ENCODE measurements at regions not wholly inside any gene's neighbourhood (a gene's known extent, or its start where the extent isn't known, plus 50 kb on each side); places are given as distances from the start of the nearest gene placed in this dataset.
"Not testable (repeated sequence)": the region's sequence is repeated elsewhere in the genome, so short reads cannot be mapped to it uniquely, and the experiment has no call there.

GRCh38 chr10:78604721-78605120 lies 464.0 kb upstream of the ZMIZ1 start:
- no peak for DNase-seq

GRCh38 chr10:78605800-78606350 lies 462.9 kb upstream of the ZMIZ1 start:
- DNase-seq = no peak

- not testable (repeated sequence) for DNase-seq
Observed at GRCh38 chr10:78606766-78607165, 462.0 kb upstream of the ZMIZ1 start.

- DNase-seq = no peak
Observed at GRCh38 chr10:78609976-78610375, 458.8 kb upstream of the ZMIZ1 start.

- DNase-seq = no peak
Observed at GRCh38 chr10:78613132-78613531, 455.6 kb upstream of the ZMIZ1 start.

- DNase-seq = no peak
Observed at GRCh38 chr10:78614267-78614666, 454.5 kb upstream of the ZMIZ1 start.

- no peak for DNase-seq
Observed at GRCh38 chr10:78614744-78615143, 454.0 kb upstream of the ZMIZ1 start.

- DNase-seq = no peak
Observed at GRCh38 chr10:78616125-78616695, 452.6 kb upstream of the ZMIZ1 start.

- no peak for DNase-seq
Observed at GRCh38 chr10:78617115-78617514, 451.7 kb upstream of the ZMIZ1 start.

GRCh38 chr10:78617631-78618030 lies 451.1 kb upstream of the ZMIZ1 start:
- no peak for DNase-seq

- DNase-seq = no peak
Observed at GRCh38 chr10:78618050-78618449, 450.7 kb upstream of the ZMIZ1 start.

- DNase-seq = no peak
Observed at GRCh38 chr10:78619115-78619851, 449.5 kb upstream of the ZMIZ1 start.

GRCh38 chr10:78619896-78620295 lies 448.9 kb upstream of the ZMIZ1 start:
- DNase-seq = no peak

- DNase-seq = no peak
Observed at GRCh38 chr10:78620985-78621799, 447.6 kb upstream of the ZMIZ1 start.

- no peak for DNase-seq
Observed at GRCh38 chr10:78623578-78624215, 445.1 kb upstream of the ZMIZ1 start.

- DNase-seq = no peak
Observed at GRCh38 chr10:78624791-78625190, 444.0 kb upstream of the ZMIZ1 start.

GRCh38 chr10:78626471-78626870 lies 442.3 kb upstream of the ZMIZ1 start:
- no peak for DNase-seq

- DNase-seq = no peak
Observed at GRCh38 chr10:78627254-78627795, 441.4 kb upstream of the ZMIZ1 start.

GRCh38 chr10:78628976-78629375 lies 439.8 kb upstream of the ZMIZ1 start:
- no peak for DNase-seq

GRCh38 chr10:78629773-78630172 lies 439.0 kb upstream of the ZMIZ1 start:
- no peak for DNase-seq

GRCh38 chr10:78630944-78631838 lies 437.6 kb upstream of the ZMIZ1 start:
- DNase-seq = no peak

GRCh38 chr10:78634389-78634815 lies 434.4 kb upstream of the ZMIZ1 start:
- no peak for DNase-seq
